Stimulated activated CD4-positive, alpha-beta T cell treated with anti-CD3 and anti-CD28 coated beads, Interleukin-2, amount 100 ng/mL, for 48 hours (primary cell): ENCODE measurements at regions not wholly inside any gene's neighbourhood (a gene's known extent, or its start where the extent isn't known, plus 50 kb on each side); places are given as distances from the start of the nearest gene placed in this dataset.
"Not testable (repeated sequence)": the region's sequence is repeated elsewhere in the genome, so short reads cannot be mapped to it uniquely, and the experiment has no call there.

ENCODE experiments used
- DNase-seq, 2 donors: peaks; one replicate each; pipeline ENCODE4 v3.0.0-alpha.2; 2020

DNA sequence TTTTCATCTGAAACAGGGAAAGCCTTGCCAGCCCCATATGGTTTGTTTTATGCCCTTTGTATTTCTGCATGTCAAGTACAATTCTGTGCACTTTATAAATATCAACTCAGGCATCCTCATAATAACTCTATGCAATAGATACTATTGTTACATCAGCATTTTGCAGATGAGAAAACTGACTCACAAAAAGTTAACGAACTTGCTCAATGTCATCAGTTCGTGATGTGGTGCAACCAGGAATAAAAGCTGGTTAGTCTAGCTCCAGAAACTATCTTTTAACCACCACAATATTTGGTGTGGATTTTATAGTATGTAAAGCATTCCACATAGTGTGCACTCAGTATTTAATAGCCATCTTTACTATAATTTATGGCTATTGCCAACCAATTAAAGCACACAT, 134.9 kb downstream of the MRPS30 start:
- DNase-seq: no peak

DNA sequence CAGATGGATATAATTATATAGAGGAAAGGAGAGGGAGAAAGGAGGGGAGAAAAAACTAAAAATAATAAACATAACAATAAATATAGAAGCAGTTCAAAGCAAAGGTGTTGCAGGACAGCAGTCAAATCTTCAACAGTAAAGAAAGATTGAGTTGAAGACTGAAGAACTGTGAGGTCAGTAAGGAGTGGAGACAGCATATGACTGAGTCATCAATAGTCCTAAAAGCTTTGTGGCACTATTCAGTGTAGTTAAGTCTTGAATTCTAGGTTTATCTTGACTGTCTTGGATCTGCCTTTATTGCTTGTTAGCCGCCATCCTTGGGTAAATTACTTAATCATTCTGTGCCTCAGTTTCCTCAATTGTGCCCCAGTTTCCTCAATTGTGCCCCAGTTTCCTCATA, 137.0 kb downstream of the MRPS30 start:
- no peak for DNase-seq

DNA sequence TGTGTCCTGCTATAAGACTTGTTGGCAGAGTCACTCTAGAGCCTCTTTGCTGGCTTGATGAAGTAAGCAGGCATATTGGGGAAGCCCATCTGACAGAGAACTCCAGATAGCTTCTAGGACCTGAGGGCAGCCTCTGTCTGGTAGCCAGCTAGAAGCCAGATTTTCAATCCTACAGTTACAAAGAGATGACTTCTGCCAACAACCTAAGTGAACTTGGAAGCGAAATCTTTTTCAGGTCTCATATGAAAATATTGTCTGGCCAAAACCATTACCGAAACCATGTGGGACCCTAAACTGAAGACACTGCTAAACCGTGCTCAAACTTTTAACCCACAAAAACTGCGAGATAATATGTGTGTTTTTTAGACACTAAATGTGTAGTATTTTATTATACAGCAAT, 140.9 kb downstream of the MRPS30 start:
- DNase-seq: no peak

DNA sequence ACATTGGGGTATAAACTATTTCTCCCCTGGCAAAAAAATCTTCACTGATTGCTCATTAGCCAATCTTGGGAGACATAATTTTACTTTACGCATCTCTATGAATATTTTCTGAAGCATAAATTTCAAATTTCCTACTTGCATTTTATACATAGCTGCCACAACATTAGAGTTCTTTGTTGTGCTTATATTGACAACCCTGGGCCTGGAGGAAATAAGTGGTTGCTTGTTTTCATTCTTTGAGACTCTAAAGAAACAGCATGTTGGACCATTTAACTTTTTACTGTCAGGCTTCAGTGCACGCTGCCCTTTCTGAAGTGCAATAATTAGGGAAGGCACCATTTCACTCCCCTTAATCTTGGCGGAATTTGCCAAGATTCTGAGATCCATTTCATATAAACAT, 142.6 kb downstream of the MRPS30 start:
- DNase-seq: no peak

DNA sequence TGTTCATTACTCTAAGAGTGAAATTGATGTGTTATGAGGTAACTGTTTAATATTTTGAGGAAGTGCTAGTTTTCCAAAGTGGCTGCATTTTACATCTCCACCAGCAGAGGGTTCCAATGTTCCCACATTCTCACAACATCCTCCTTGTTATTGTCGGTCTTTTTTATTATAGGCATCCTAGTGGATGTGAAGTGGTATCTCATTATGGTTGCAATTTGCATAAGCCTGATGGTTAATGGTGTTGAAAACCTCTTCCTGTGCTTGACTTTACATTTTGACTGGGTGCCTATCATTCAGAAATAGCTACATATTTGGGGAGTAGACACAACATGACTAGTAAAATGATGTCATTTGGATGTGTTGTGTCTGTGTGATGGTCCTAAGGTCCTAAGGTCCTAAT, 143.6 kb downstream of the MRPS30 start:
- DNase-seq: no peak

DNA sequence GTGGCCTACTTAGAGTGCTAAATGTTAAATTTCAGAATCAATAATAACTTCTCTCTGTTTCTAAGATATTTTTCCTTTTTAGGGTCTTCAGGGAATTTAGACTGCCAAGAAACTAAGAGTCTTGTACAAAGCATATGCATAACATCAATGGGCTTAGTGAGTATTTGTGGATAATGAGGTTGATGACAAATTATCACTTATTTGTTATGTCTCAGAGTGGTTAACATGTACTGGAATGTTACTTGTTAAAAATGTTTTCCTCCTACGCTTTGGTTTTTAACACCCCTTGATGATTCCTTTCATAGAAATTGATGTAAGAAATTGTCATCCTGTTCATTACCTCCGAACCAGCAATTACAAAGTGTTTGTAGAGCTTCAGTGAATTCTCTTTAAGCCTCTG, 144.3 kb downstream of the MRPS30 start:
- no peak for DNase-seq

DNA sequence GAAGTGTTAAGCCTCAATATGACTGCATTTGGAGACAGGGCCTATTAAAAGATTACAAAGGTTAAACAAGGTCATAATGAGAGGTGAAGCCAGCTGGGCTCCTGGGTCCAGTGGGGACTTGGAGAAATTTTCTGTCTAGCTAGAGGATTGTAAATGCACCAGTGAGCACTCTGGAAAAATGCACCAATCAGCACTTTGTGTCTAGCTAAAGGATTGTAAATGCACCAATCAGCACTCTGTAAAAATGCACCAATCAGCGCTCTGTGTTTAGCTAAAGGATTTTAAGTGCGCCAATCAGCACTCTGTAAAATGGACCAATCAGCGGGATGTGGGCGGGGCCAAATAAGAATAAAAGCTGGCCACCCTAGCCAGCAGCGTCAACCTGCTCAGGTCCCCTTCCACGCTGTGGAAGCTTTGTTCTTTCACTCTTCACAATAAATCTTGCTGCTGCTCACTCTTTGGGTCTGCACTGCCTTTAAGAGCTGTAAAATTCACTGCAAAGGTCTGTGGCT, 150.3 kb downstream of the MRPS30 start:
- not testable (repeated sequence) for DNase-seq

DNA sequence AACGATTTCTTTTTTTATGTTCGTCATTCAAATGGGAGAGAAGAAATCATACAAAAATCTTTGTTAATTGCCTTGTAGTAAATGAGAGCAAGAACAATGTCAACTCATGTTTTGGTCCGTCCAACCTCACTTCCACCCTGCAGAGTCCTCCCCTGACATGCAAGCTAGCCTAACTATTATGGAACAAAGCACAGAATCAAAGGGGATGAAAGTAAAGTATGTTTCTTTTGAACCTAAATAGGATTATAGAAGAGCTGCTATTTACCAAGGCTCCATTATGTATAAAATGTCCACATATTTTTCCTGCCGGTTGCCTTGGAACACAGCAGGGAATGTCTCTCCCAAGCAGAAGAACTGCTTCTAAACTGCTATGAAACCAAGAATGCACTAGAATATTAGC, 161.1 kb downstream of the MRPS30 start:
- DNase-seq: no peak

DNA sequence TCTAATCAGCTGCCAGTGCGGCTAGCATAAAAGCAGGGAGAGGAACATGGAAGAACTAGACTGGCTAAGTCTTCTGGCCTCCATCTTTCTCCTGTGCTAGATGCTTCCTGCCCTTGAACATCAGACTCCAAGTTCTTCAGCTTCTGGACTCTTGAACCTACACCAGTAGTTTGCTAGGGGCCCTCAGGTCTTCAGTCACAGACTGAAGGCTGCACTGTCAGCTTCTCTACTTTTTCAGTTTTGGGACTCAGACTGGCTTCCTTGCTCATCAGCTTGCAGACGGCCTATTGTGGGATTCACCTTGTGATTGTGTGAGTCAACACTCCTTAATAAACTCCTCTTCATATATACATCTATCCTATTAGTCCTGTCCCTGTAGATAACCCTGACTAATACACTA, 162.2 kb downstream of the MRPS30 start:
- DNase-seq: not testable (repeated sequence)

DNA sequence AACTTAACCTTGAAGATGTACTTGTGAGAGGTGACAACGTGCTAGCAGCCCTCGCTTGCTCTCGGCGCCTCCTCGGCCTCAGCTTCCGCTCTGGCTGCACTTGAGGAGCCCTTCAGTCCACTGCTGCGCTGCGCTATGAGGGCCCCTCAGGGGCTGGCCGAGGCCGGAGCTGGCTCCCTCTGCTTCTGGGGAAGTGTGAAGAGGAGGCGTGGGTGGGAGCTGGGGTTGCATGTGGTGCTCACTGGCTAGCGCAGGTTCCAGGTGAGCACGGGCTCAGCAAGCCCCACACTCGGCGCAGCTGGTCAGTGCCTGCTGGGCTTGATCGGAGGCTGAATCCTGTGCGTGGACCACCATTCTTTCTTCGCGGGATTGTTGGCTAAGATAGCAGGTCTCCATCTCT, 166.1 kb downstream of the MRPS30 start:
- DNase-seq: no peak

DNA sequence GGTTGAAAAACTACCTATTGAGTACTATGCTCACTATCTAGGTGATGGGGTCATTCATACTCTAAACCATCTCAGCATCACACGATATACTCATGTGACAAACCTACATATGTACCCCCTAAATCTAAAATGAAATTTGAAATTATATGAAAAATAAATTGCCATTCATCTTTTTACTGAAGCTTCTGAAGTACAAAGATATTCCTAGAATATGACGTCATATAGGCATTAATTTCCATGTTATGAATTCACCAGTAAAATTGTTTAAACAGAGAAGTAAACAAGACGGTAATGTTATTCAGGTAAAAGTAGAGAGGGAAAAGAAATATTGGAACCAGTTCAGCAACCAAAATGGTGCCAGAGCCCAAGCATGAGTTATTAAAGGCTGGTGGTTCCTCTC, 173.0 kb downstream of the MRPS30 start:
- no peak for DNase-seq

DNA sequence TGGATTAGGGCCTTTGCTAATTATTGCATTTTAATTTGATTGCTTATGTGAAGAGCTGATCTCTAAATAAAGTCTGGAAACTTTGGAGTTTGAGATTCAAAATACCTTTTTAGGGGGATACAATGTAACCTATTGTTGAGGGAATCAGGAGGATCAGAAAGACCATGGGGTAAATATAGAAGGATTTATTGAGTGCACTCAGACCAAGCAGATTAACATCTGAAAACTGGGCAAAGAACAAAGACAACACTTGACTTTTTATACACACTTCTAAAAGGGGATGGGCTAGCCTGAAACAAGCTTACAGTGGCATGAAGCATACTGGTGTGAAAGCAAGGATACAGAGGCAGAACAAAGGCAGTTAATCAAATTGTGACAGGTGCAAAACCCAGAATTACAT, 174.3 kb downstream of the MRPS30 start:
- DNase-seq: no peak

DNA sequence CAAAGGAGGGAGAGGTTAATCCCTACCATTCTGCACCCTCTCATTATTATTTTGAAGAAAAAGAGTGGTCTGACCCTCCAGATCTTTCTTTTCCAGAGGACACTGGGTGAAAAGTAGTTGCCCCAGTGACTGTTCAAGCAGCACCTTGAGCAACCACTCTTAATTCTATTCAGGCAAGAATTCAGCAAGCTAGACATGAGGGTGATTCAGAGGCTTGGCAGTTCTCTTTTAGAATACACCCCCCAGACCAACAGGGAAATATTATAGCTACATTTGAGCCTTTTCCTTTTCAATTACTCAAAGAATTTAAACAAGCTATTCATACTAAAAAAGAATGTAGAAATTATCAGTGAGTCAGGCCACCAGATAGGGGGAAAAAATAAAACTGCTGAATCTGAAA, 178.3 kb downstream of the MRPS30 start:
- DNase-seq: no peak

DNA sequence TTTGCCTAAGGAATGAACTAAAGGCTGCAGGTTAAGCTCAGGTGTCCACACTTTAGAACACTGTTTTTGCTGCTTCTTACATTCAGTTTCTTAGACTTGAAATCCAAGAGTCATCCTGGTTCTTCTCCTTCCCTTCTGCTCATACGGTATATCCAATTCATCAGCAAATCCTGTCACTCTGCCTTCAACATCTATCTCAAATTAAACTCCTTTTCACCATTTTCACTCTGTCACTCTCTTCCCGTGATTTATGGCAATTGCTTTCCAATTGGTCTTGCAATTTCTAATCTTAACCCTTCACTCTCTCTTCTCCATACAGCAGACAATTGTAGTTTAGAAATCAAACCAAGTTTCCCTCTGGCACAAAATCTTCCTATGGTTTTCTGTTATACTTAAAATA, 182.9 kb downstream of the MRPS30 start:
- DNase-seq: no peak

DNA sequence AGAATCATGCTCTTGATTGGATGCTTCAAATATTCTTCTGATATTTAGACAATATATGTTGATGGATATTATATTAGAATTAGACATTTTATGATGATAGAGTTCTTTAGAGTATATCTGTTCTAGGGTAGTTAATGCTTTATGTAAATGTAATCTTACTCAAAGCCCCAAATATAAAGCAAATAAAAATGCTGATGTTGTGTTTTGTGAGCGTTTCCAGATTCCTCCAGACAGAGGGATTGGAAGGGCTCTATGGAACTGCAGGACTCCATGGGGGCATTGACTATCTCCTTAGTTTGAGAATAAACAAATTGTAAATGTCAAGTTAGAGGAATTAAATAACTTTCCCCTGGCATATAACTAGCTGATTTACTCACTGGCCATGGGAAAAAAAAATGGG, 184.5 kb downstream of the MRPS30 start:
- no peak for DNase-seq

DNA sequence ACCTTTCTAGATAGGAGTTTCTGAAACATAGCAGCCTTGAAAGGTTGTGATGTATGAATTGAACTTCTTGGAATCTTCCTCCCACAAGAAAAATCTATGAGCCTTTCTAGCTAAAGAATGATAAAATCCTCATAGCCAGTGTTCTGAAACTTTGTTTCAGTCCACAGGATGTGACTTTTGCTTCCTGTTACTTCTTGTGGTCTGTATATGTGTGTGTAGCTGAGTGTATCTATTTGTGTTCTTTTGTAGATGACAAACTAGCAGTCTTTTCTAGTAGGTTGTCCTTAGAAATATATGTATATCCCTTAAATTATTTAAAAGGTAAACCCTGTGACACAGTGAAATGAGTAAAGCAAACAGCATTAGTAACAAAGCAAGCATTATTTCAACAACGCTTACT, 188.8 kb downstream of the MRPS30 start:
- no peak for DNase-seq

DNA sequence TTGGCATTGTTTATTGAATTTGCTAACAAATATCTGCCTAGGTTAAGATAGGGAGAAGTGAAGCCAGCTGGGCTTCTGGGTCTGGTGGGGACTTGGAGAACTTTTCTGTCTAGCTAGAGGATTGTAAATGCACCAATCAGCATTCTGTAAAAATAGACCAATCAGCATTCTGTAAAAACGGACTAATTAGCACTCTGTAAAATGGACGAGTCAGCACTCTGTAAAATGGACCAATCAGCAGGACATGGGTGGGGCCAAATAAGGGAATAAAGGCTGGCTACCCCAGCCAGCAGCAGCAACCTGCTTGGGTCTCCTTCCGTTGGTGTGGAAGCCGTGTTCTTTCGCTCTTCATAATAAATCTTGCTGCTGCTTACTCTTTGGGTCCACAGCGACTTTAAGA, 198.4 kb downstream of the MRPS30 start:
- not testable (repeated sequence) for DNase-seq

DNA sequence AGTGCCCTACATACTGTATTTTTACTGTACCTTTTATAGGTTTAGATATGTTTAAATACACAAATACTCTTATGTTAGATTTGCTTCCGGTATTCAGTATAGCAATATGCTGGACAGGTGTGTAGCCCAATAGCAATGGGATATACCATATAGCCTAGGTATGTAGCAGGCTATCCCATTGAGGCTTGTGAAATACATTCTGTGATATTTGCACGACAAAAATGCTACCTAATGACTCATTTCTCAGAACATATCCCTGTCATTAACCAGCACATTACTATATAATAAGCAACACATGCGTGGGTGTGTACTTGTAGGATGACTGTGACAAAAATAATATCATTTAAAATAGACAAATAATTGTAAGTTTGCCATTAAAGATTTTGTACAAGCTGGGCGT, 208.8 kb downstream of the MRPS30 start:
- DNase-seq: no peak

DNA sequence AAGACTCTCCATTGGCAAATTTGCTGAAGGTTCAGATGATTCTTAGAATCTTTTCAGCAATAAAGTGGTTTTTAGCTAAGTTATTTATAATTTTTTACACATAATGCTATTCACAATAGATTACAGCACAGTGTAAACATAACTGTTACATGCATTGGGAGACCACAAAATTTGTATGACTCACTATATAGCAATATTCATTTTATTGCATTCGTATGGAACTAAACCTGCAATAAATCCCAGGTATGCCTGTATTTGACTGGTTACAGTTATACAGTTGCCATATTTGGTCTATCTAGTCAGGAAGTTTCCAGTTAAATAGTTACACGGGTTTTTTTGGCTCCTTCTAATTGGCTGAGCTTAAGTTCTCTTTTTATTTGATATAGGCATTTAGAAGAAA, 220.8 kb downstream of the MRPS30 start:
- DNase-seq: no peak

DNA sequence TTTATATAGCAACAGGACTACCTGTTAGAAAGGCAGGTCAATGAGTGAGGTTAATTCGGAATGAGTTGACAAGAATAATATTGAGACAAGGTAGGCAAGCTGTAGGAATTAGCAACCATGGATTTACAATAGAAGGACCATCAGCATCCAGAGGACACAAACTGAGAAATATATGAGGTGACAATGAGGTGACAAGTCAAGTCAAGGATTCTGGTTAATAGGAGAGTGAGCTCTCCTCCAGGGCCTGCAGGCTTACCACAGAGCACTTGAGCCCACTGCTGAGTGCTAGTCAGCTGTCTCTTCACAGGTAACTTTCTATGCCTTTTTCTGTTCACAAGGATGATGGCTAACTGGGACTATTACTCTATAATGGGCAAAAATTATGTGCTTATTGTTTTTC, 227.2 kb downstream of the MRPS30 start:
- DNase-seq: no peak

DNA sequence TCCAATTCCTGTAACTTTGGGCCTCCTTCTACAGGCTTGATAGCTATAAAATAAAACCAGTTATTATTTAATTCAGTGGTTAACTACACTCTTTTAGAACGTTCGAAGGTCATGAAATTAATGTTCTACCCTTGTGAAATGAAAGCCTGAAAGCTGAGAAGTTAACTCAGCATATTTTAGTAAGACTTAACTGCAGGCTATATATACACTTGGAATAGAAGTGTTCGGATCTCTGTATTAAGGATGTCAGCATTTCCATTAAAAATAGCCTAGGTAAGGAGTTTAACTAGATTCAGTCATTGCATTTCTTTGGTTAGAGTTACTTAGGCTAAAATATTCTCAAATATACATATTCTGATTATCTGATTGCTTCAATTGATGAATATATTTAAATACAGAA, 229.2 kb downstream of the MRPS30 start:
- no peak for DNase-seq

DNA sequence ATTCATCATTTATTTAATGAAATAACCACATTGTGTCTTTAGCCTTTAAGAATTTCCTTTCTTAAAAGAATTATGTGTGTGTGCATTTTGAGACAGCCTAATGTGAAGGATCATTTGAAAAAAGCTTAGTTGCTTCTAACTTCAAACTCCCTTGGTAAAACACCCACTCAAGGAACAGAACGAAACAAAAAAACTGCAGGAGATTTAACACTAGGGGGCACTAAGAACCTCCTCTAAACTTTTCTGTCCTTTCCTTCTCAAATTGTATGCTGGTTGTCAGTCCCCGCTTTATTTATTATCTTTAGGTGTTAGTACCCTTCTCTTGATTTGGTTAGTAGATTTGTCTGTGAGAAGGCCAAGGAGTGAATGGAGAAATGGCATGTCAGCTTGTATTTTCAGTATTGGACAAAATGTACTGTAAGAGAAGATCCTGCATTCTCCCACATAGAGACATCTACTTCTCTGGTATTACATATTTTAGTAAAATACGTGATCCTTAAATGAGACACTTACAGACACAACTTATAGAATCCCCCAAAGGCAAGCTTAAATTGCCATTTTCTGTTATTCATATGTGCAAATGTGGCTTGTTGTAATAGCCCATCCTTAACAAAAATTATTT, 229.7 kb downstream of the MRPS30 start:
- DNase-seq: no peak

DNA sequence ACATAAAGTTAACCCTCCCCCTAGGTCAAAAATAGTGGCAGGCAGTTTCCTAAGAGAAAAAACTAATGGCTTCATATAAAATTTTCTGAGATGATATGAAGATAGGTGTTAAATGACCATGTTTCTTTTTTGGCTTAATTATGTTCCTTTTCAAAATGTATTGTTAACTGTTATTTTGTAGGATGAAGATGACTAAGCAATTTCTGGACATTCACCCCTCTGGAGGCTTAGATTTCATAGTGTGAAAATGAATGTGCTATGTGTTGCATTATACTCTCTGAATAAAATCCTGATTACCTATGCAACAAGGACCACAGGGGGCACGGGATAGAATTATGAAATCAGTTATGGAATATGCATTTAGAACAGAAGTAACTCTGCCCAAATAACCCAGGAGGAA, 233.5 kb downstream of the MRPS30 start:
- no peak for DNase-seq

DNA sequence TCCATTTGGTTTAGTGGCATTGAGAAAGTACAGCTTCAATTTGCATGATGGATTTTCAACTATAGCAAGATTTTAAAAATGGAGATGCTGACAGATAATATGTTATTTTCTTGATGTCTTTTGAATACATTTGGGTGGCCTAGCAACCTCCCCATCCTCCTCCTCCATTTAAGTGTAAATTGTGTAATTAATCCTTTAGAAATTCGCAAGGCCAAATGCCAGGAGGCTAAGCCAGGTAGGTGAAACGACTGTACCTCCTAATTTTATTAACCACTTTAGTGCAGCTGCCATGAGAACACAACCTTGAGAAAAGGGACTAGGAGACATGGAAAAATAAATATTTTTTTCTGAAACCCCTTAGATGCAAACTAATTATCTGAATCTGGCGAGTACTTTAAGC, 248.8 kb downstream of the MRPS30 start:
- DNase-seq: no peak

DNA sequence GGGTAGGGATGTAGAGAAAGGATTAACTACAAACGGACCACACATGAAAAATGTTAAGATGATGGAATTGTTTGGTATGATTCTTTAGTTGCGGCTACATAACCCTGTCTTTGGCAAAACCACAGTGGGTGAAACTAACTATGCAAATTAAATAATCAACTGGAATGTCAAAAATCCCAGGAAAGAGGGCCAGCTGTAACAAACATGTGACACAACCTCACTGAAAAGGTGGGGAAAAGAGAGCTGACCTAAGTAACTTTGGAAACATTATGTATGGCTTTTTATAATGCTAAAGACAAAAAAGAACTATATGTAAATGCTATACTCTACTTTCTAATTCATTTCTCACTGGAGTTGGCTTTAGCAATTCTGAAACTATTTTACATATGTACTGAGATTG, 252.0 kb downstream of the MRPS30 start:
- no peak for DNase-seq

DNA sequence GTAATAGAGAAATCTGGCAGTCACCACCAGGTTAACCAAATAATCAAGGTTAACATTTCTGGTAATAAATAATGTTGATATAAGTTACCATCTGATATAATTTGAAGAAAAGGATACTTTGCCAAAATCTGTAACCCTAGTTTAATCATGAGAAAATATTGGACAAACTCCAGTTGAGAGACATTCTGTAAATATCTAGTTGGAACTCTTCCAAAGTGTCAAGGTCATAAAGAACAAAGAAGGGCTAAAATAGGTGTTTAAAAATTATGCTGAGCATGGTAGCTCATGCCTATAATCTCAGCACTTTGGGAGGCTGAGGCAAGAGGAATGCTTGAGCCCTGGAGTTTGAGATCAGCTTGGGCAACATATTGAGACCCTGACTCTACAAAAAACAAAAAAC, 253.3 kb downstream of the MRPS30 start:
- DNase-seq: no peak
